HCT116 (cell line): ENCODE measurements at regions not wholly inside any gene's neighbourhood (a gene's known extent, or its start where the extent isn't known, plus 50 kb on each side); places are given as distances from the start of the nearest gene placed in this dataset.
"Not testable (repeated sequence)": the region's sequence is repeated elsewhere in the genome, so short reads cannot be mapped to it uniquely, and the experiment has no call there.

Source experiments
- ATAC-seq: fragments of 200-7000 bp; cut with Tn5 transposase; 2 replicates; pipeline ENCODE4 v1.9.1; 2020; ENCODE audit warnings: mild to moderate bottlenecking, moderate library complexity
- BruUV-seq: library from RNA; stranded (reverse); fragments of 400-500 nt; replicated peaks from 2 replicates; lab custom pipeline; 2021; lab: Mats Ljungman, UMichigan
- CTCF ChIA-PET: fragments of 300-600 bp; sonication (Branson Sonifier 250); formaldehyde crosslinking; loops from one replicate; lab custom pipeline; 2021; ENCODE audit warnings: antibody characterized with exemption; lab: Charles Lee
- POLR2A ChIA-PET: fragments of 300-600, 350-600 bp; sonication (Branson Sonifier 250); formaldehyde crosslinking; loops from one replicate; lab custom pipeline; 2021; ENCODE audit warnings: antibody characterized with exemption; lab: Charles Lee
- RAD21 ChIA-PET, 2 experiments: fragments of 300-600 bp; sonication (Branson Sonifier 250); formaldehyde crosslinking; loops; one replicate each; lab custom pipeline; 2023; ENCODE audit warnings: low total read pairs in 2 of 2; ENCODE audit not compliant: uncharacterized antibody in 2 of 2, unreplicated experiment in 2 of 2, low non-redundant PET in 1 of 2; lab: Charles Lee
- DNase-seq: peaks from one replicate; pipeline ENCODE4 v3.0.0-alpha.2; 2010; ENCODE audit warnings: low read depth, low spot score
- H2AFZ ChIP-seq: fragments of 200-600 bp; shearing (Covaris generic), sonication (generic); 2 replicates; pipeline ENCODE4 v1.6.1; 2017; ENCODE audit warnings: low read depth, mixed run types, mixed read lengths, antibody characterized with exemption, low read length; ENCODE audit not compliant: poor library complexity, severe bottlenecking
- H3K27ac ChIP-seq: 2 replicates; pipeline ENCODE4 v1.5.1; 2012; ENCODE audit warnings: low read depth, low read length
- H3K27me3 ChIP-seq: fragments of 200-600 bp; sonication (generic); 2 replicates; pipeline ENCODE4 v1.6.1; 2016; ENCODE audit warnings: mixed run types, low read length, mixed read lengths; ENCODE audit not compliant: insufficient read depth
- H3K36me3 ChIP-seq, 2 experiments: fragments of 200-500 bp in 1 of 2; fragments of 200-600 bp in 1 of 2; sonication (Bioruptor generic) in 1 of 2; sonication (generic) in 1 of 2; 2 replicates each; pipeline versions ENCODE4 v1.5.1 to v1.6.1; 2014 to 2016; ENCODE audit warnings: low read length in 2 of 2, inconsistent platforms in 1 of 2, mixed read lengths in 1 of 2, mixed run types in 1 of 2; ENCODE audit not compliant: insufficient read depth in 2 of 2, control insufficient read depth in 1 of 2
- H3K4me1 ChIP-seq, 2 experiments: fragments of 200-600 bp in 1 of 2; sonication (generic) in 1 of 2; 2 replicates each; pipeline versions ENCODE4 v1.5.1 to v1.6.1; 2012 to 2017; ENCODE audit warnings: low read length in 2 of 2, inconsistent platforms in 1 of 2, mild to moderate bottlenecking in 1 of 2, mixed read lengths in 1 of 2, mixed run types in 1 of 2, moderate library complexity in 1 of 2; ENCODE audit not compliant: insufficient read depth in 2 of 2, control insufficient read depth in 1 of 2
- H3K4me2 ChIP-seq: fragments of 200-600 bp; sonication (generic); 2 replicates; pipeline ENCODE4 v1.6.1; 2017; ENCODE audit warnings: mixed run types, low read length, mixed read lengths
- H3K4me3 ChIP-seq, 2 experiments: fragments of 200-600 bp in 1 of 2; sonication (generic) in 1 of 2; replicated peaks in 1 of 2; 2 replicates each; pipeline ENCODE4 v1.5.1; 2011 to 2016; ENCODE audit warnings: low read length in 2 of 2, control low read depth in 1 of 2, low read depth in 1 of 2, mild to moderate bottlenecking in 1 of 2, mixed read lengths in 1 of 2, mixed run types in 1 of 2
- H3K79me2 ChIP-seq: fragments of 200-600 bp; sonication (generic); 2 replicates; pipeline ENCODE4 v1.6.1; 2017; ENCODE audit warnings: mild to moderate bottlenecking, mixed run types, low read length, moderate library complexity, mixed read lengths; ENCODE audit not compliant: insufficient read depth
- H3K9ac ChIP-seq: fragments of 200-600 bp; sonication (generic); 2 replicates; pipeline ENCODE4 v1.6.1; 2016; ENCODE audit warnings: low read length, mixed read lengths
- H3K9me2 ChIP-seq: fragments of 200-600 bp; sonication (generic), shearing (Covaris generic); 2 replicates; pipeline ENCODE4 v1.6.1; 2017; ENCODE audit warnings: mixed run types, mild to moderate bottlenecking, moderate library complexity; ENCODE audit not compliant: insufficient read depth
- H3K9me3 ChIP-seq, 2 experiments: fragments of 200-500 bp in 1 of 2; fragments of 200-600 bp in 1 of 2; sonication (Bioruptor generic) in 1 of 2; sonication (generic) in 1 of 2; 2 replicates each; pipeline ENCODE4 v1.6.1; 2014 to 2017; ENCODE audit warnings: low read length in 2 of 2, mixed read lengths in 2 of 2, inconsistent platforms in 1 of 2, low read depth in 1 of 2, mild to moderate bottlenecking in 1 of 2, mixed run types in 1 of 2, moderate library complexity in 1 of 2; ENCODE audit not compliant: control insufficient read depth in 1 of 2, insufficient read depth in 1 of 2
- H4K20me1 ChIP-seq: fragments of 200-600 bp; sonication (generic), shearing (Covaris generic); 2 replicates; pipeline ENCODE4 v1.6.1; 2017; ENCODE audit warnings: mixed run types, mild to moderate bottlenecking, moderate library complexity; ENCODE audit not compliant: insufficient read depth
- CBX3 ChIP-seq: IDR thresholded peaks from 2 replicates; pipeline ENCODE4 v1.6.1; 2012; ENCODE audit warnings: low read depth
- CEBPB ChIP-seq: IDR thresholded peaks from 2 replicates; pipeline ENCODE4 v1.6.1; 2012; ENCODE audit warnings: low read depth
- EGR1 ChIP-seq: IDR thresholded peaks from 2 replicates; pipeline ENCODE4 v1.6.1; 2012; ENCODE audit warnings: low read depth
- ELF1 ChIP-seq: IDR thresholded peaks from 2 replicates; pipeline ENCODE4 v1.6.1; 2012; ENCODE audit warnings: low read depth, borderline replicate concordance
- EZH2phosphoT487 ChIP-seq: fragments of 200-600 bp; IDR thresholded peaks from 2 replicates; pipeline ENCODE4 v1.6.1; 2018; ENCODE audit warnings: antibody characterized with exemption, borderline replicate concordance
- FOSL1 ChIP-seq: IDR thresholded peaks from 2 replicates; pipeline ENCODE4 v1.6.1; 2012; ENCODE audit warnings: low read depth
- MAX ChIP-seq: IDR thresholded peaks from 2 replicates; pipeline ENCODE4 v1.6.1; 2012
- POLR2A ChIP-seq: IDR thresholded peaks from 2 replicates; pipeline ENCODE4 v1.7.0; 2011; ENCODE audit warnings: borderline replicate concordance; ENCODE audit not compliant: insufficient read depth, insufficient read length; ENCODE audit errors: extremely low read depth
- POLR2AphosphoS5 ChIP-seq: IDR thresholded peaks from 2 replicates; pipeline ENCODE4 v1.6.1; 2011; ENCODE audit warnings: mild to moderate bottlenecking, low read depth, low read length, moderate library complexity
- REST ChIP-seq: IDR thresholded peaks from 2 replicates; pipeline ENCODE4 v1.6.1; 2012; ENCODE audit warnings: low read depth
- SIN3A ChIP-seq: IDR thresholded peaks from 2 replicates; pipeline ENCODE4 v1.6.1; 2012; ENCODE audit warnings: low read depth
- SP1 ChIP-seq: IDR thresholded peaks from 2 replicates; pipeline ENCODE4 v1.6.1; 2012; ENCODE audit warnings: low read depth
- ZNF274 ChIP-seq: fragments of 200-500 bp; sonication (Bioruptor generic); IDR thresholded peaks from 2 replicates; pipeline ENCODE4 v1.6.1; 2014; ENCODE audit warnings: mild to moderate bottlenecking, low read depth, low read length, inconsistent platforms
- intact Hi-C: fragments of 100-400 bp; cut with micrococcal nuclease; formaldehyde crosslinking; loops from 2 replicates; pipeline ENCODE4 v1.10.0; 2022

GRCh38 chr7:109901926-109902325, 1189.0 kb upstream of the LRRN3 start:
- no peaks in the 10 kb centered on the region for H3K4me1 ChIP-seq
- no peaks in the 10 kb centered on the region for H4K20me1 ChIP-seq
- RAD21 ChIA-PET, result no interaction called here
- BruUV-seq, result no TSS peak
- H3K27me3 ChIP-seq, result no peaks in the 10 kb centered on the region
- H3K27ac ChIP-seq, result no peak overlapping the region
- H3K9ac ChIP-seq, result no peak overlapping the region
- no peaks in the 10 kb centered on the region for H3K79me2 ChIP-seq
- no peak overlapping the region for H3K4me2 ChIP-seq
- H3K36me3 ChIP-seq, result no peaks in the 10 kb centered on the region
- H3K9me3 ChIP-seq, result no peaks in the 10 kb centered on the region
- intact Hi-C loops, result no loop called here
- no peak for ATAC-seq
- H3K9me2 ChIP-seq, result no peaks in the 10 kb centered on the region
- CTCF ChIA-PET, result no interaction called here
- no peak for TF ChIP-seq POLR2AphosphoS5
- no peak for TF ChIP-seq POLR2A
- TF ChIP-seq EGR1, result no peak
- TF ChIP-seq SP1, result no peak
- no peak for TF ChIP-seq SIN3A
- no peak for TF ChIP-seq ZNF274
- no peak for TF ChIP-seq CEBPB
- TF ChIP-seq ELF1, result no peak
- TF ChIP-seq MAX, result no peak
- TF ChIP-seq EZH2phosphoT487, result no peak
- no peak for TF ChIP-seq FOSL1
- TF ChIP-seq CBX3, result no peak
- TF ChIP-seq REST, result no peak
- TF ChIP-seq, all 23 proteins: peak for 0
- Histone ChIP-seq H3K4me3 (no peak overlapping the region), H2AFZ (no peak overlapping the region)
- no peak for DNase-seq
- POLR2A ChIA-PET, result no interaction called here

- H3K79me2 ChIP-seq, BruUV-seq, ATAC-seq, H4K20me1 ChIP-seq, H3K4me1 ChIP-seq, H3K9me2 ChIP-seq, H3K27me3 ChIP-seq, H3K9me3 ChIP-seq, intact Hi-C loops, RAD21 ChIA-PET, POLR2A ChIA-PET, H2AFZ ChIP-seq, CTCF ChIA-PET, H3K27ac ChIP-seq, H3K4me3 ChIP-seq, H3K4me2 ChIP-seq, H3K36me3 ChIP-seq, H3K9ac ChIP-seq, DNase-seq: not testable (repeated sequence)
These were observed 1185.4 kb upstream of the LRRN3 start for GRCh38 chr7:109905368-109906065.
